GM21515 (cell line): ENCODE measurements at regions not wholly inside any gene's neighbourhood (a gene's known extent, or its start where the extent isn't known, plus 50 kb on each side); places are given as distances from the start of the nearest gene placed in this dataset.

Source experiments
- ATAC-seq: cut with Tn5 transposase; IDR thresholded peaks from one replicate; pipeline ENCODE4 v1.9.1; 2021; ENCODE audit not compliant: unreplicated experiment

GRCh38 chr18:27699137-27699536, 477.8 kb downstream of the CDH2 start:
- no peak for ATAC-seq

- ATAC-seq: no peak
Measured at GRCh38 chr18:27696148-27696547, 480.8 kb downstream of the CDH2 start.

- no peak for ATAC-seq
Measured at GRCh38 chr18:27695503-27695902, 481.4 kb downstream of the CDH2 start.

- no peak for ATAC-seq
Measured at GRCh38 chr18:27695052-27695451, 481.9 kb downstream of the CDH2 start.

GRCh38 chr18:27688581-27688980, 488.3 kb downstream of the CDH2 start:
- no peak for ATAC-seq

GRCh38 chr18:27687351-27687979, 489.5 kb downstream of the CDH2 start:
- no peak for ATAC-seq

GRCh38 chr18:27685807-27686412, 491.0 kb downstream of the CDH2 start:
- ATAC-seq: no peak

GRCh38 chr18:27685091-27685490, 491.8 kb downstream of the CDH2 start:
- no peak for ATAC-seq

GRCh38 chr18:27674411-27674810, 489.3 kb upstream of the CHST9 start:
- ATAC-seq: no peak

- no peak for ATAC-seq
Measured at GRCh38 chr18:27673861-27674260, 488.8 kb upstream of the CHST9 start.

GRCh38 chr18:27668158-27668557, 483.1 kb upstream of the CHST9 start:
- no peak for ATAC-seq

- no peak for ATAC-seq
Measured at GRCh38 chr18:27667064-27667463, 482.0 kb upstream of the CHST9 start.

- ATAC-seq: no peak
Measured at GRCh38 chr18:27666016-27666415, 480.9 kb upstream of the CHST9 start.

GRCh38 chr18:27665264-27665799, 480.2 kb upstream of the CHST9 start:
- ATAC-seq: no peak

GRCh38 chr18:27662949-27663348, 477.8 kb upstream of the CHST9 start:
- ATAC-seq: no peak

GRCh38 chr18:27662537-27662936, 477.4 kb upstream of the CHST9 start:
- ATAC-seq: no peak

GRCh38 chr18:27661320-27662018, 476.4 kb upstream of the CHST9 start:
- ATAC-seq: no peak

GRCh38 chr18:27656905-27657304, 471.8 kb upstream of the CHST9 start:
- no peak for ATAC-seq

- no peak for ATAC-seq
Measured at GRCh38 chr18:27656167-27656778, 471.2 kb upstream of the CHST9 start.

GRCh38 chr18:27653247-27653646, 468.1 kb upstream of the CHST9 start:
- ATAC-seq: no peak

GRCh38 chr18:27652480-27653121, 467.5 kb upstream of the CHST9 start:
- no peak for ATAC-seq
